Colonic mucosa (tissue), 4 donors: ENCODE measurements at regions not wholly inside any gene's neighbourhood (a gene's known extent, or its start where the extent isn't known, plus 50 kb on each side); places are given as distances from the start of the nearest gene placed in this dataset.

Experiments
- DNase-seq: peaks from one replicate; pipeline ENCODE4 v3.0.0-alpha.2; 2020
- H3K27ac ChIP-seq: fragments of 200-600 bp; one replicate; pipeline ENCODE4 v1.8.0; 2021
- H3K27me3 ChIP-seq: fragments of 200-600 bp; one replicate; pipeline ENCODE4 v1.8.0; 2021
- H3K36me3 ChIP-seq: fragments of 200-600 bp; one replicate; pipeline ENCODE4 v1.8.0; 2021
- H3K4me1 ChIP-seq: fragments of 200-600 bp; one replicate; pipeline ENCODE4 v1.8.0; 2021; ENCODE audit warnings: mild to moderate bottlenecking
- H3K4me3 ChIP-seq: fragments of 200-600 bp; one replicate; pipeline ENCODE4 v1.8.0; 2021
- H3K9ac ChIP-seq, 2 donors: one replicate each; pipeline ENCODE4 v1.7.0; 2013; ENCODE audit warnings: control low read depth in 2 of 2, low read depth in 2 of 2, low read length in 2 of 2
- H3K9me3 ChIP-seq: fragments of 200-600 bp; one replicate; pipeline ENCODE4 v1.8.0; 2021
- intact Hi-C: fragments of 100-400 bp; cut with DNase I; formaldehyde crosslinking; loops from one replicate; pipeline ENCODE4 v1.14.1; 2022
- TF ChIP-seq, protein P1 (sequence below): fragments of 200-600 bp; IDR thresholded peaks from one replicate; pipeline ENCODE4 v1.8.0; 2022; ENCODE audit warnings: antibody characterized with exemption, mild to moderate bottlenecking
- donor health status: healthy.
- donor health status: DM: no; HTN: no; CAD: no.
- donor health status: DM: no; HTN: no; CAD: no.

DNA sequence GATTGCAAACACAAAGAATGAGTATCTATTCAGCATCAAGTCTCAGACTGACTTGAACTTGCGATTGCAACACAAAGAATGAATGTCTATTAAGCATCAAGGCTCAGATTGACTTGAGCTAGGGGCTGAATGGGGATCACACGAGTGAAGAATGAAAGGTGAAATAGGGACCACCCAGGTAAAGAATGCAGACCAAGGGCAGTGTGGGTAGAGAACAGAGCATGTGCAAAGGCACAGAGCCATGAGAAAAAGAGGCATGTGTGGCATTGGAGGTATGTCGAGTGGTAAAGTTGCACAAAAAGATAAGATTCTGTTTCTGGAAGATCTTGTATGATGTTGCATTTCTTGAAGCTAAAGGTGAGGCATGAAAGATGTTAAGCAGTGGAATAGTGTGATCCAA is 119.4 kb upstream of the GPR149 start:
- TF ChIP-seq, protein P1, sequence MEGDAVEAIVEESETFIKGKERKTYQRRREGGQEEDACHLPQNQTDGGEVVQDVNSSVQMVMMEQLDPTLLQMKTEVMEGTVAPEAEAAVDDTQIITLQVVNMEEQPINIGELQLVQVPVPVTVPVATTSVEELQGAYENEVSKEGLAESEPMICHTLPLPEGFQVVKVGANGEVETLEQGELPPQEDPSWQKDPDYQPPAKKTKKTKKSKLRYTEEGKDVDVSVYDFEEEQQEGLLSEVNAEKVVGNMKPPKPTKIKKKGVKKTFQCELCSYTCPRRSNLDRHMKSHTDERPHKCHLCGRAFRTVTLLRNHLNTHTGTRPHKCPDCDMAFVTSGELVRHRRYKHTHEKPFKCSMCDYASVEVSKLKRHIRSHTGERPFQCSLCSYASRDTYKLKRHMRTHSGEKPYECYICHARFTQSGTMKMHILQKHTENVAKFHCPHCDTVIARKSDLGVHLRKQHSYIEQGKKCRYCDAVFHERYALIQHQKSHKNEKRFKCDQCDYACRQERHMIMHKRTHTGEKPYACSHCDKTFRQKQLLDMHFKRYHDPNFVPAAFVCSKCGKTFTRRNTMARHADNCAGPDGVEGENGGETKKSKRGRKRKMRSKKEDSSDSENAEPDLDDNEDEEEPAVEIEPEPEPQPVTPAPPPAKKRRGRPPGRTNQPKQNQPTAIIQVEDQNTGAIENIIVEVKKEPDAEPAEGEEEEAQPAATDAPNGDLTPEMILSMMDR, result no peak
- no peak for DNase-seq
- no peaks in the 10 kb centered on the region for H3K27me3 ChIP-seq
- no peak overlapping the region for H3K27ac ChIP-seq
- H3K9me3 ChIP-seq, result no peaks in the 10 kb centered on the region
- intact Hi-C loops, result no loop called here
- H3K4me1 ChIP-seq, result no peaks in the 10 kb centered on the region
- H3K4me3 ChIP-seq, result no peak overlapping the region
- no peaks in the 10 kb centered on the region for H3K36me3 ChIP-seq
- no peak overlapping the region for H3K9ac ChIP-seq

DNA sequence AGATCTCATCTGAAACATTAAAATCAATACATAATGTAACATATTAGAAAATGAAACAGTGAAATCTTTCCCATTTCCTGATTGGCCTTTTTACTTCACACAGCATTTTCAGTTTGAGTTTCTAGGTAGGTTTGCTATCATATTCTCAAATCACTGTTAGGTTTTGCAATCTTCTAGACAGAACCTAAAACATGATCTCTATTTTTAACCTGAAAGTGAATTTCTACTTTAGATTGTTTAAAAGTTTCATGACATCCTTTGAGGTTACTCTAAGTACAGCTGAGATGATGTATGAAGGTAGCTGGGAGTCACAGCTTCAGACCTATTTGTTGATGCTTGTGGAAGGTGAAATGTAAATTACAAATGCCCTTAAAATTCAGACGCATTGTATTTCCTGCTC is 118.4 kb upstream of the GPR149 start:
- Histone ChIP-seq H3K9ac (no peak overlapping the region), H3K27me3 (no peaks in the 10 kb centered on the region), H3K9me3 (no peaks in the 10 kb centered on the region), H3K36me3 (no peaks in the 10 kb centered on the region), H3K4me3 (no peak overlapping the region), H3K4me1 (no peaks in the 10 kb centered on the region), H3K27ac (no peak overlapping the region)
- DNase-seq, result no peak
- intact Hi-C loops, result no loop called here
- TF ChIP-seq, protein P1, result no peak

DNA sequence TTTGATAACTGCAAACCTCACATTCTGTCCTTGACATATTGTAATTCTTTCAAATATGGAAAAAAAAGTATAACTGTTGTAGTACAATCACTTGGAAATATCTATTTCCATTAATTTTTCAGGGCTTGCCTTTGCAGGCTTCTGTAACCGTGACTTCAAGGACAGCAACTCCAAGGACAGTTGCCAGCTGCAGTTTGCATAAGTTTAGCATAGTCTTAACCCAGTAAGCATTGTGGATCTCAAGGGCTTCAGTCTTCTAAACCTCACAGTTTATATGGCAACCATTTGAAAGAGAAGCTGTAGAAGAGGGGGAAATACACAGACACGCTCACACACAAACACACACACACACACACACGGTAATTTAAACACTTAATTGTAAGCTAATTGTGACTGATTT is 112.8 kb upstream of the GPR149 start:
- Histone ChIP-seq H3K4me3 (no peak overlapping the region), H3K36me3 (no peaks in the 10 kb centered on the region), H3K9ac (no peak overlapping the region), H3K4me1 (no peaks in the 10 kb centered on the region), H3K9me3 (no peaks in the 10 kb centered on the region), H3K27ac (no peak overlapping the region), H3K27me3 (no peaks in the 10 kb centered on the region)
- TF ChIP-seq, protein P1, result no peak
- DNase-seq, result no peak
- intact Hi-C loops, result no loop called here

DNA sequence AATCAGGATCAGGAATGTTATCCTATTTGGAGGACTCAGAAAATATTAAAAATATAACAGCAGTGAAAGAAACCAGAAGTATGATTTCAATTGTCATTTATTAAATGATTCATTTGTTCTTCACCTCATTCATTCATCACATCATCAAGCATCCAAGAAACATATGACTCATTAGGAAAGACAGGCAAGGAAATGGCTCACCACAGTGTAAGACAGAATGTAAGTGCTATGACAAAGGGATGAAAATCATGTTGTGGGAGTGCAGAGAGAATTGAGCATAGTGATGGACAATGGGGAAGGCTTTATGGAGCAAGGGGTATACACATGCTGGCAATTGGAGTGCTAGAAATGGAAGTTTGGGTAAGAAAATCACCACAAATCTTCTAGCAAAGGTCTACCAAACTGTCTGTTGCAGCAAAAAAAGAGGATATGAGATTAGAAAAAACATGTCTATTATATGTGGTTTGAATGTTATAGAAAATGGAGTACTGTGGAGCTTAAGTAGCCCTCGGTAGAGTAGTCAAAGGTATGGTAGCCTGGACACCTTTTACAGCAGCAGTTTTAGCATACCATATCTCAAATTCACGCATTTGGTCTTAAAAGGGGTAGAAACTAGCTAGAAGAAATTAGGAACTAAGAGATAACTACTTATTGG is 111.1 kb upstream of the GPR149 start:
- Histone ChIP-seq H3K27me3 (no peaks in the 10 kb centered on the region), H3K27ac (no peak overlapping the region), H3K9me3 (no peaks in the 10 kb centered on the region), H3K36me3 (no peaks in the 10 kb centered on the region), H3K4me3 (no peak overlapping the region), H3K4me1 (no peaks in the 10 kb centered on the region), H3K9ac (no peak overlapping the region)
- intact Hi-C loops, result no loop called here
- no peak for DNase-seq
- TF ChIP-seq, protein P1, result no peak

DNA sequence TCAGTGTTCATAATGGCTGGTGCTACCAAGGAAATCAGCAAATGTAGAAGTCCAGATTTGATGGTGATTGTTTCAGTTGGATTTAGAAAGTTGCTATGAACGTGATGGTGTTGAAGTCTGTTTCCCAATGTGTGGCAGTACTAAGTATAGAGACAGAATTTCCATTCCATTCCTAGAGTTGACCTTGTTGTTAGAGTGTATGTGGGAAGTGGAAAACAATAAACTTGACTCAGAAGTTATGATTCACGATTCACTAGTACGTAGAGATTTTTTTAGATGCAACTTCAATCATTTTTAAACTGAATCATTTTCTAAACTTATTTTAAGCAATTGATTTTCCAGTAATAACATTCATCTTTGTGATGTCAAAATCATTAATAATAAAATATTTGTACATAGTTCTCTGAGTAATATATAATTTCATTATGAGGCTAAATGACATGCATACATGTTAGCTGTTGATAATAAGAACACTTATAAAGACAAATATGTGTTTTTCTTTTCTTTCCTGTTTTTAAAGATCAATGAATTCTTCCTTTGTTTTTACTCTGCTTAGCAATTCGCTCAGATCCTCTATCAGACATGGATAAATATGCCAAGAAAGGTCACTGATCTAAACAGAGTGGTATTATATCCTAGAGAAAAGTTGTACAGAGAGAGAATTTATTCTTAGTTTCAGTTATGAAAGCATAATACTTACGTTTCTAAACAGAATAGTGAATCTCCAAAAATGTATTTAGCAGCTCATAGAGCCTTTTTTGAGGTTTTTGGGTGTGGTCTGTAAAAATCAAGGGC is 108.8 kb upstream of the GPR149 start:
- no peak overlapping the region for H3K27ac ChIP-seq
- no peaks in the 10 kb centered on the region for H3K4me1 ChIP-seq
- H3K4me3 ChIP-seq, result no peak overlapping the region
- intact Hi-C loops, result no loop called here
- TF ChIP-seq, protein P1, result no peak
- H3K9me3 ChIP-seq, result no peaks in the 10 kb centered on the region
- H3K36me3 ChIP-seq, result no peaks in the 10 kb centered on the region
- DNase-seq, result no peak
- H3K9ac ChIP-seq, result no peak overlapping the region
- no peaks in the 10 kb centered on the region for H3K27me3 ChIP-seq
